K562 (cell line): ENCODE measurements at regions not wholly inside any gene's neighbourhood (a gene's known extent, or its start where the extent isn't known, plus 50 kb on each side); places are given as distances from the start of the nearest gene placed in this dataset.

Source experiments
- ATAC-seq: fragments of 200-7000 bp; cut with Tn5 transposase; 3 replicates; pipeline ENCODE4 v1.9.1; 2020; ENCODE audit warnings: moderate library complexity
- BruUV-seq: library from RNA; stranded (reverse); fragments of 400-500 nt; replicated peaks from 2 replicates; lab custom pipeline; 2021; lab: Mats Ljungman, UMichigan
- CTCF ChIA-PET: fragments of 300-600 bp; formaldehyde crosslinking; extraction: SDS; loops from one replicate; lab custom pipeline; 2021; ENCODE audit warnings: low intra/inter-chr PET ratio; lab: Yijun Ruan, JAX
- POLR2A ChIA-PET: fragments of 300-600, 350-650 bp; sonication (Branson Sonifier 250); formaldehyde crosslinking; extraction: SDS; loops from one replicate; lab custom pipeline; 2021; ENCODE audit warnings: antibody characterized with exemption, inconsistent platforms; lab: Yijun Ruan, JAX
- DNase-seq, 4 experiments: peaks; one replicate each; pipeline versions ENCODE4 v3.0.0 to v3.0.0-alpha.2; 2011 to 2018; ENCODE audit warnings: low spot score in 3 of 4, mixed read lengths in 3 of 4; ENCODE audit errors: extremely low read depth in 1 of 4
- FAIRE-seq: peaks from 2 replicates; lab custom pipeline; 2011; peaks lifted over from hg19 to GRCh38; lab: Jason Lieb, UNC
- H2AFZ ChIP-seq: 2 replicates; pipeline ENCODE4 v1.6.0; 2011; ENCODE audit warnings: low read depth, low read length, control low read depth, inconsistent platforms
- H3K27ac ChIP-seq: fragments of 200-600 bp; 3 replicates; pipeline ENCODE4 v1.8.0; 2011; ENCODE audit warnings: low read depth, mild to moderate bottlenecking, control low read depth, inconsistent platforms, low read length, moderate library complexity, mixed read lengths; ENCODE audit errors: extremely low read depth
- H3K27me3 ChIP-seq, 2 experiments: fragments of 300-600 bp in 1 of 2; 2 replicates in 1 of 2; 3 replicates in 1 of 2; pipeline versions ENCODE4 v1.6.0 to v1.8.0; 2011; ENCODE audit warnings: inconsistent platforms in 2 of 2, low read length in 2 of 2, mild to moderate bottlenecking in 1 of 2, mixed read lengths in 1 of 2, moderate library complexity in 1 of 2; ENCODE audit not compliant: control insufficient read depth in 2 of 2, insufficient read depth in 2 of 2
- H3K36me3 ChIP-seq: fragments of 300-600 bp; 3 replicates; pipeline ENCODE4 v1.8.0; 2011; ENCODE audit warnings: mild to moderate bottlenecking, low read length, inconsistent platforms; ENCODE audit not compliant: control insufficient read depth, insufficient read depth
- H3K4me1 ChIP-seq, 2 experiments: fragments of 200-600 bp in 1 of 2; replicated peaks in 1 of 2; 2 replicates in 1 of 2; 3 replicates in 1 of 2; pipeline versions ENCODE4 v1.5.1 to v1.8.0; 2011; ENCODE audit warnings: inconsistent platforms in 2 of 2, low read length in 2 of 2, mild to moderate bottlenecking in 1 of 2, mixed read lengths in 1 of 2, moderate library complexity in 1 of 2; ENCODE audit not compliant: control insufficient read depth in 2 of 2, insufficient read depth in 2 of 2
- H3K4me2 ChIP-seq: 2 replicates; pipeline ENCODE4 v1.6.1; 2011; ENCODE audit warnings: low read length, control low read depth, inconsistent platforms, mixed read lengths; ENCODE audit not compliant: insufficient read depth
- H3K4me3 ChIP-seq: fragments of 200-600 bp; sonication (generic), shearing (Covaris generic); 2 replicates; pipeline ENCODE4 v1.5.1; 2016; ENCODE audit warnings: control low read depth, inconsistent platforms
- H3K79me2 ChIP-seq: fragments of 200-600 bp; 3 replicates; pipeline ENCODE4 v1.8.0; 2011; ENCODE audit warnings: low read length, inconsistent platforms; ENCODE audit not compliant: control insufficient read depth, insufficient read depth
- H3K9ac ChIP-seq, 2 experiments: 2 replicates each; pipeline versions ENCODE4 v1.6.0 to v1.6.1; 2011; ENCODE audit warnings: low read depth in 2 of 2, low read length in 2 of 2, control low read depth in 1 of 2, inconsistent platforms in 1 of 2, mild to moderate bottlenecking in 1 of 2, mixed read lengths in 1 of 2; ENCODE audit not compliant: insufficient read depth in 1 of 2
- H3K9me1 ChIP-seq: one replicate; pipeline ENCODE4 v1.6.0; 2011; ENCODE audit warnings: inconsistent platforms, mild to moderate bottlenecking, low read length, moderate library complexity; ENCODE audit not compliant: control insufficient read depth, insufficient read depth
- H3K9me3 ChIP-seq: replicated peaks from 2 replicates; pipeline ENCODE4 v1.5.1; 2011; ENCODE audit warnings: low read depth, low read length, inconsistent platforms; ENCODE audit not compliant: control insufficient read depth, insufficient read depth
- H4K20me1 ChIP-seq: replicated peaks from 2 replicates; pipeline ENCODE4 v1.6.1; 2011; ENCODE audit warnings: low read length, inconsistent platforms, mixed read lengths; ENCODE audit not compliant: control insufficient read depth, insufficient read depth
- DIDO1 ChIP-seq: fragments of 450-650 bp; IDR thresholded peaks from 2 replicates; pipeline ENCODE4 v1.6.1; 2016; ENCODE audit warnings: low read depth, missing biosample characterization, missing genetic modification characterization
- DMBX1 ChIP-seq: fragments of 250-450 bp; sonication (Bioruptor Pico); IDR thresholded peaks from 2 replicates; pipeline ENCODE4 v1.8.0; 2022; ENCODE audit warnings: inconsistent platforms, mild to moderate bottlenecking, moderate library complexity, borderline replicate concordance
- EGR1 ChIP-seq: fragments of 450-650 bp; conservative IDR thresholded peaks from 2 replicates; pipeline ENCODE4 v1.6.1; 2017; ENCODE audit warnings: mild to moderate bottlenecking
- MCM2 ChIP-seq: fragments of 450-650 bp; IDR thresholded peaks from 2 replicates; pipeline ENCODE4 v1.6.1; 2017; ENCODE audit warnings: low read depth, mild to moderate bottlenecking
- PTRF ChIP-seq: fragments of 450-650 bp; IDR thresholded peaks from 2 replicates; pipeline ENCODE4 v1.6.1; 2016; ENCODE audit warnings: mild to moderate bottlenecking, missing genetic modification characterization, missing compliant biosample characterization
- SREBF2 ChIP-seq: sonication (generic); formaldehyde crosslinking; IDR thresholded peaks from 2 replicates; pipeline ENCODE4 v1.4.0; 2020; ENCODE audit warnings: mild to moderate bottlenecking, missing genetic modification reagents
- WGBS: fragments of 100-300 bp; shearing (Covaris generic); methylation state at CpG from one replicate; pipeline ENCODE4 v1.1.6; 2016; ENCODE audit warnings: low coverage, mixed read lengths; ENCODE audit not compliant: insufficient coverage; ENCODE audit errors: missing lambda C conversion rate; 5-methylcytosine and 5-hydroxymethylcytosine counted together
- in situ Hi-C: fragments of 300-500 bp; cut with MboI; formaldehyde crosslinking; loops from 4 replicates; pipeline ENCODE4 v1.15.0; 2018; ENCODE audit warnings: inconsistent platforms, mixed read lengths
- intact Hi-C: fragments of 100-400 bp; cut with micrococcal nuclease; formaldehyde crosslinking; loops from 2 replicates; pipeline ENCODE4 v1.14.2; 2022
- TF ChIP-seq, protein P1 (sequence below): sonication (generic); formaldehyde crosslinking; IDR thresholded peaks from 2 replicates; pipeline ENCODE4 v1.8.1; 2023; ENCODE audit warnings: missing genetic modification reagents, mild to moderate bottlenecking, borderline replicate concordance

GRCh38 chr5:51486158-51486557, 102.9 kb downstream of the ISL1 start:
- in situ Hi-C loops: no loop called here
- no peak for FAIRE-seq
- intact Hi-C loops: no loop called here
- WGBS: 0% methylated on average over 1 of the region's 1 CpG
- Histone ChIP-seq H3K36me3 (no peaks in the 10 kb centered on the region), H3K27ac (no peak overlapping the region), H4K20me1 (no peaks in the 10 kb centered on the region), H3K27me3 (no peaks in the 10 kb centered on the region), H3K4me2 (no peak overlapping the region), H3K4me3 (no peak overlapping the region), H3K4me1 (no peaks in the 10 kb centered on the region), H3K79me2 (no peaks in the 10 kb centered on the region), H3K9ac (no peak overlapping the region), H3K9me1 (no peaks in the 10 kb centered on the region), H3K9me3 (no peaks in the 10 kb centered on the region), H2AFZ (no peak overlapping the region)
- ChIA-PET POLR2A (no interaction called here), CTCF (no interaction called here)
- no peak for ATAC-seq
- no TSS peak for BruUV-seq
- TF ChIP-seq DIDO1 (tag) (no peak), PTRF (tag) (no peak)
- DNase-seq: no peak

GRCh38 chr5:51487952-51488351, 104.7 kb downstream of the ISL1 start:
- BruUV-seq: no TSS peak
- no peak for ATAC-seq
- Histone ChIP-seq H3K79me2 (no peaks in the 10 kb centered on the region), H3K27ac (no peak overlapping the region), H3K9ac (no peak overlapping the region), H3K27me3 (no peaks in the 10 kb centered on the region), H3K36me3 (no peaks in the 10 kb centered on the region), H3K4me3 (no peak overlapping the region), H2AFZ (no peak overlapping the region), H3K4me1 (no peaks in the 10 kb centered on the region), H3K9me3 (no peaks in the 10 kb centered on the region), H3K9me1 (no peaks in the 10 kb centered on the region), H4K20me1 (no peaks in the 10 kb centered on the region), H3K4me2 (no peak overlapping the region)
- no peak for DNase-seq
- FAIRE-seq: no peak
- CTCF ChIA-PET: no interaction called here
- intact Hi-C loops (no loop called here), in situ Hi-C loops (no loop called here)
- 0% methylated on average over 5 of the region's 5 CpGs for WGBS
- TF ChIP-seq SREBF2 (CRISPR knock-in tag) (no peak), DMBX1 (no peak), MCM2 (no peak), EGR1 (no peak)
- TF ChIP-seq, protein P1, sequence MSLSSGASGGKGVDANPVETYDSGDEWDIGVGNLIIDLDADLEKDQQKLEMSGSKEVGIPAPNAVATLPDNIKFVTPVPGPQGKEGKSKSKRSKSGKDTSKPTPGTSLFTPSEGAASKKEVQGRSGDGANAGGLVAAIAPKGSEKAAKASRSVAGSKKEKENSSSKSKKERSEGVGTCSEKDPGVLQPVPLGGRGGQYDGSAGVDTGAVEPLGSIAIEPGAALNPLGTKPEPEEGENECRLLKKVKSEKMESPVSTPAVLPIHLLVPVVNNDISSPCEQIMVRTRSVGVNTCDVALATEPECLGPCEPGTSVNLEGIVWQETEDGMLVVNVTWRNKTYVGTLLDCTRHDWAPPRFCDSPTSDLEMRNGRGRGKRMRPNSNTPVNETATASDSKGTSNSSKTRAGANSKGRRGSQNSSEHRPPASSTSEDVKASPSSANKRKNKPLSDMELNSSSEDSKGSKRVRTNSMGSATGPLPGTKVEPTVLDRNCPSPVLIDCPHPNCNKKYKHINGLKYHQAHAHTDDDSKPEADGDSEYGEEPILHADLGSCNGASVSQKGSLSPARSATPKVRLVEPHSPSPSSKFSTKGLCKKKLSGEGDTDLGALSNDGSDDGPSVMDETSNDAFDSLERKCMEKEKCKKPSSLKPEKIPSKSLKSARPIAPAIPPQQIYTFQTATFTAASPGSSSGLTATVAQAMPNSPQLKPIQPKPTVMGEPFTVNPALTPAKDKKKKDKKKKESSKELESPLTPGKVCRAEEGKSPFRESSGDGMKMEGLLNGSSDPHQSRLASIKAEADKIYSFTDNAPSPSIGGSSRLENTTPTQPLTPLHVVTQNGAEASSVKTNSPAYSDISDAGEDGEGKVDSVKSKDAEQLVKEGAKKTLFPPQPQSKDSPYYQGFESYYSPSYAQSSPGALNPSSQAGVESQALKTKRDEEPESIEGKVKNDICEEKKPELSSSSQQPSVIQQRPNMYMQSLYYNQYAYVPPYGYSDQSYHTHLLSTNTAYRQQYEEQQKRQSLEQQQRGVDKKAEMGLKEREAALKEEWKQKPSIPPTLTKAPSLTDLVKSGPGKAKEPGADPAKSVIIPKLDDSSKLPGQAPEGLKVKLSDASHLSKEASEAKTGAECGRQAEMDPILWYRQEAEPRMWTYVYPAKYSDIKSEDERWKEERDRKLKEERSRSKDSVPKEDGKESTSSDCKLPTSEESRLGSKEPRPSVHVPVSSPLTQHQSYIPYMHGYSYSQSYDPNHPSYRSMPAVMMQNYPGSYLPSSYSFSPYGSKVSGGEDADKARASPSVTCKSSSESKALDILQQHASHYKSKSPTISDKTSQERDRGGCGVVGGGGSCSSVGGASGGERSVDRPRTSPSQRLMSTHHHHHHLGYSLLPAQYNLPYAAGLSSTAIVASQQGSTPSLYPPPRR (CRISPR knock-in tag): no peak
- POLR2A ChIA-PET: interaction anchor here (0.7 kb wide), 1 partner anchor 1202 kb away, joined by 3 read pairs; no protein-coding TSS in a partner anchor
